GM18909 (cell line): ENCODE measurements at regions not wholly inside any gene's neighbourhood (a gene's known extent, or its start where the extent isn't known, plus 50 kb on each side); places are given as distances from the start of the nearest gene placed in this dataset.

Experiments
- ATAC-seq: cut with Tn5 transposase; IDR thresholded peaks from one replicate; pipeline ENCODE4 v1.9.1; 2021; ENCODE audit warnings: mild to moderate bottlenecking; ENCODE audit not compliant: unreplicated experiment, poor library complexity

- ATAC-seq = no peak
Measured at GRCh38 chr12:65619018-65619417, 205.3 kb upstream of the HMGA2 start.

DNA sequence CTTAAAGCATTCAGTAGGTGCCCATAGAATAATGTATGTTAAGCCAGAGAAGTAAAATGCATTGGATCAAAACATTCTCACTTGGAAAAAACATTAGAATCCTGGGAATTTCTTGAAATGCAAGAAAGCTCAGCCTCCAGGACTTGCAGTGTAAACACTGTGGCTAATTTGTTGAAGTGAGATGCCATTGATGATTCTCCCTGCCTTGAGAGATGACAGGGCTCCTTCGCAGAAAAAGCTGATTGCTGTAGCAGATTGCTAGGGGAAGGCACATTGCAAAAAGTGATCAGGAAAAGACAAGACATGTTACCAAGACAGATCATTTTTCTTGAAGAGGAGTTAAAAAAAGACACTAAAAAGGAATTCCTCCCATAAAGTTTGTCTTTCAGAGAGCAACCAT, 204.2 kb upstream of the HMGA2 start:
- no peak for ATAC-seq

DNA sequence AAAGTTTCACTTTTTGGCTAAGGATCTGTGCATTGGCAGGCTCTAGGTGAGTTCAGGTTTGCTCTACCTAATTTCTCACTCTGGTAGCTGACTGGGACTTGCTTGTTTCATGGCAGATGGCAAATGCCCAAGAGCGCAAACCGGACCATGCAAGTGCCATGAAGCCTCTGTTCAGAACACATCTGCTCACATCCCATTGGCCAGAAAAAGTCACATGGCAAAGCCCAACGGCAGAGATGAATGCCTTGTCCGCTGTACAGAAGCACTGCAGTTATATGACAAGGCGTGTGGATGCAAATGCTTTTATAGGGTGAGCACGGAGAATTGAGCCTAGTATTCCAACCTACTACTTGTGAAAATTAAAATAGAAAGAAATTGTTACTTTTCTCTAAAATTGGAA, 202.2 kb upstream of the HMGA2 start:
- ATAC-seq = no peak

DNA sequence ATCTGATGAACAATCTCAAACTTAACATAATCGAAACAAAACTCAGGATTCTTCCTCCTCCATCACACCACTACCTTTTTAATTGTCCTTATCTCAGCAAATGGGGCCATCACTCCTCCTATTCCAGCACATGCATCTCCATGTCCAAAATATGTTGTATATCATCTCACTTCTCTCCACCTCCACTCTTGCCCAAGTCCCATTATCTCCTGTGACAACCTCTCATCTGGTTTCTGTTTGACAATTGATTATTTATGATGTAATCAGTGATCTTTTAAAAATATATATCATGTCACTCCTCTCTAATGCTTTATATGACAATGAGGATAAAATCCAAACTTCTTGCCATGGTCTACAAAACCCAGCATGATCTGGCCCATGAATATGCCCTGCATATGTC, 200.8 kb upstream of the HMGA2 start:
- no peak for ATAC-seq

DNA sequence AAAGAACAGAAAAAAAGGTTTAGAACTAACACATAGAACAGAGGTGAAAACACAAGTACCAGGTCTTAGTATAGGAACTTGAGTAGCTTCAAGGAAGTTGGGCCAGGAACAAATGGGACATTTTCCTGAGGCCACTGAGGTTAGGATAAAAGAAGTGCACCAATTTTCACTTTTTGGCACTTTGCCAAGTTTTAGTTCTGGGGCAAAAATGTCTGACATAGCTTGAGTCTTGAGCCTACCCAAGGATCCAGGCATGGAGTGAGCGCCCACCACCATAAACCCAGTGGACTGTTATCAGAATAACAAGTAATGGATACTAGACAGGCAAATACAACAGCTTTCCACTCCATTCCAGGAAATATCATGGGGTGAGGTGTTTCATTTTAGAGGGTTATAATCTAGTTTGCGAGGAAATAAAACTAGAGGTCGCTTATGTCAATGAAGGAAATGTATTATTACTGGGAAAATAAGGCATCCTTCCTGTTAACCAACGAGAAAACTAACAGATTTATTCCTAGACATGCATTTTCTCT, 199.7 kb upstream of the HMGA2 start:
- no peak for ATAC-seq

GRCh38 chr12:65628061-65628460, 196.2 kb upstream of the HMGA2 start:
- no peak for ATAC-seq

DNA sequence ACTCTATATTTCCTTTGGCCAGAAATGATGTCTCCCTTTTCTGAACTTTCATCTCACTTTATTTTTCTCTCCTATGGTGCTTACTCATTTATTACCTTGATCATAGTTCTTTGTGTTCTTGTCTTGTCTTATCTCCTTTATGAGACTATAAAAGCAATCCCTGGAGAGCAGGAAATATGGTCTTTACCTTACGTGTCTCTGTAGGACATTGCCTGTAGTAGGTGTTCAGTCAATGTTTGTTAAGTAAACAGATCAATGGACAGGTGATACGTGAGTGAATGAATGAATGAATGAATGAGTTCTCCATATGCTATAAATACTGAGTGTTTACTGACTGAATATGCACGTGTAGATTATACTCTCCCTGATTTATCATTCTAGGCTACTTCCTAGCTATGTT, 193.7 kb upstream of the HMGA2 start:
- ATAC-seq = no peak

- no peak for ATAC-seq
Measured at GRCh38 chr12:65631621-65632111, 192.6 kb upstream of the HMGA2 start.

DNA sequence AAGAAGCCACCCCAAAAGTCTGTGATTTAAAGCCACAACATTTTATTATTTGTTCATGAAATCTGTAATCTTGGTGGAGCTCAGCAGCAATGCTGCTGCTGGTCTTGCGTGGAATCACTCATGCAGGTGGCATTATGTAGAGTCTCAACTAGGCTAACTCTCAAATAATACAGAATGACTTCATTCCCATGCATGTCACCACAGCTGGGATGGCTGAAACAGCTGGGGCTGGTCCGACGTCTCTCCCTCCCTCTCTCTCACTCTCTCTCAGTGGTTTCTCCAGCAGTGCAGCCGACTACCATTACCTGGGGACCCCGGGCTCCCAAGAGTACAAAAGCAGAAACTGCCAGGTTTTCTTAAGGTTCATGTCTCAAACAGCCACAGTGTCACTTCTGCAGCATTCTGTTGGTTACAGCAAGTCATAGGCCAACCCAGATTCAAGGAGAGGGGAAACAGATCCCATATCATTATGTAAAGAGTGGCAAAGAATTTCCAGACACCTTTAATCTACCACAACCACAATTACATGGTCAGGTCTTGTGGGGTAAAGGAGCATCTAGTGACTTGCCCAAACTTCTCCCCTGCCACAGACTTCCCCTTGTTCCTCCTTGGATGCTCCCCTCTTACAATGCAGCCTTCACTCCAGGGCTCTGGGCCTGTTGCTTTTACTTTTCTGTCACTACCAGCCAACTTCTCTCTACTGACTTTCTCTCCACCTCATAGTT, 192.0 kb upstream of the HMGA2 start:
- no peak for ATAC-seq

DNA sequence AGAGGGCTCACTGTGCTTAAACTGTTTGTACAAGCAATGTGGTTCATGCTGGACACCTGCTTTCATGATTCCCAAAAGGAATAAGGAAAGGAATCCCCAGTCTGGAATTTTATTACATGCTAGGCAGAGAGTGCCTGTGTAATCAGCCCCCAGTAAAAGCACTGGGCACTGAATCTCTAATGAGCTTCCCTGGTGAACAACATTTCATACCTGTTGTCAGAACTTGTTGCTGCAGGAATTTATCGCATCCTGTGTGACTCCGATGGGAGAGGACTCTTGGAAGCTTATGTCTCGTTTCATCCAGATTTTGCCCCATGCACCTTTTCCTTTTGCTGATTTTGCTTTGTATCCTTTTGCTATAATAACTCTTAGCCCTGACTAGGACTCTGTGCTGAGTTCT, 190.2 kb upstream of the HMGA2 start:
- ATAC-seq = no peak

DNA sequence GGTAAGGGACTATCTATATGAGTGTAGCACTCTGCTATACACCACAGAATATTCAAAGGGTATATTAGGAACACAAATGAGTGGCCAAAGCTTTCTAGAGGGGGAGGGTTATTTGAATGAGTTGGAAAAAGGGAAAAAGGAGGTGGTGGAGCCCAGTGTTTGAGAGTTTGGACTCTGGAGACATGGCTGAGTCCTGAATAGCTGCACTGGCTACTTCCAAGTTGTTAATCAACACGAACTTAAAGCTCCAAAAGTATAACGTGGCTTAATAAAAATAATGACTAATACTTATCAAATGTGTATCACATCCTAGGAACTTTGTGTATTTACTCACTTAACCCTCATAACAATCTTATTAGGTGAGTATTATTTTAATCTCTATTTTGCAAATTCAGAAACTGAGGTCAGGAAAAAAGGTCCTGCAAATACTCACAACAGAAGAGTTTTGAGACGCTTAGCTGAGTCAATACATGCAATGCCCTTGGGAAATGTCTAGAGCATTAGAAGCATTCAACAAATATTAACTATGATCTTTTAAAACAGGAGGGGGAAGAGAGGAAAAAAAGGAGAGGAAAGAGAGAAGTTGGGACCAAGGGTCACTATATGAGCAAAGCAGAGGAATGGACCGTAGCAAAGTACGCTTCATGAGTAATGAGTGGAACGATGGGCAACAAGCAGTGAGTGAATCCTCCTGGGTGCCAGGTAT, 189.5 kb upstream of the HMGA2 start:
- ATAC-seq = no peak

- no peak for ATAC-seq
Measured at GRCh38 chr12:65636436-65636835, 187.8 kb upstream of the HMGA2 start.

GRCh38 chr12:65637150-65637549, 187.1 kb upstream of the HMGA2 start:
- ATAC-seq = no peak

- ATAC-seq = no peak
Measured at GRCh38 chr12:65637774-65638173, 186.5 kb upstream of the HMGA2 start.

DNA sequence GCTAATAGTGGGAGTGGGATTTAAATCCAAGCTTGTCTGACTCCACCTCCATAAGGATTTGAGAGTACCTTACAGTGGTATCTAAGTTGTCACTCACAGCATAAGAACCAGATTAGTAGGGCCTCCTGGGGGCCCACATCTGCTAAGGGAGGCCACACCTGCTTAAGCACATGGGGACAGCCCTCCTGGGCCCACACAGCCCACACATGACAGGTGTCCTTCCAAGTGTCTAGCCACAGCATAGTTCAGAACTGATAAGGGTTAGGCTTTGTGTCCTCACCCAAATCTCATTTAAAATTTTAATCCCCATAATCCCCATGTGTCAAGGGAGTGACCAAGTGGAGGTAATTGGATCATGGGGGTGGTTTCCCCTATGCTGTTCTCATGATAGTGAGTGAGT, 186.0 kb upstream of the HMGA2 start:
- no peak for ATAC-seq

GRCh38 chr12:65640489-65640901, 183.8 kb upstream of the HMGA2 start:
- ATAC-seq = no peak

- ATAC-seq = no peak
Measured at GRCh38 chr12:65642061-65642661, 182.1 kb upstream of the HMGA2 start.

DNA sequence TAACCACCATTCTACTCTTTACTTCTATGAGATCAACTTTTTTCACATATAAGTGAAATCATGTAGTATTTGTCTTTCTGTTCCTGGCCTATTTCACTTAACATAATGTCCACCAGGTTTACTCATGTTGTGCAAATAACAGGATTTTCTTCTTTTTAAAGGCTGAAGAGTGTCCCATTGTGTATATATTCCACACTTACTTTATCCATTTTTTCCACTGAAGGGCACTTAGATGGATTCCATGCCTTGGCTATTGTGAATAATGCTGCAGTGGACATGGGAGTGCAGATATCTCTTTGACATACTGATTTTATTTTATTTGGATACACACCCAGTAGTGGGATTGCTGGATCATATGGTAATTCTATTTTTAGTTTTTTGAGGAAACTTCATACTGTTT, 181.1 kb upstream of the HMGA2 start:
- ATAC-seq = no peak

DNA sequence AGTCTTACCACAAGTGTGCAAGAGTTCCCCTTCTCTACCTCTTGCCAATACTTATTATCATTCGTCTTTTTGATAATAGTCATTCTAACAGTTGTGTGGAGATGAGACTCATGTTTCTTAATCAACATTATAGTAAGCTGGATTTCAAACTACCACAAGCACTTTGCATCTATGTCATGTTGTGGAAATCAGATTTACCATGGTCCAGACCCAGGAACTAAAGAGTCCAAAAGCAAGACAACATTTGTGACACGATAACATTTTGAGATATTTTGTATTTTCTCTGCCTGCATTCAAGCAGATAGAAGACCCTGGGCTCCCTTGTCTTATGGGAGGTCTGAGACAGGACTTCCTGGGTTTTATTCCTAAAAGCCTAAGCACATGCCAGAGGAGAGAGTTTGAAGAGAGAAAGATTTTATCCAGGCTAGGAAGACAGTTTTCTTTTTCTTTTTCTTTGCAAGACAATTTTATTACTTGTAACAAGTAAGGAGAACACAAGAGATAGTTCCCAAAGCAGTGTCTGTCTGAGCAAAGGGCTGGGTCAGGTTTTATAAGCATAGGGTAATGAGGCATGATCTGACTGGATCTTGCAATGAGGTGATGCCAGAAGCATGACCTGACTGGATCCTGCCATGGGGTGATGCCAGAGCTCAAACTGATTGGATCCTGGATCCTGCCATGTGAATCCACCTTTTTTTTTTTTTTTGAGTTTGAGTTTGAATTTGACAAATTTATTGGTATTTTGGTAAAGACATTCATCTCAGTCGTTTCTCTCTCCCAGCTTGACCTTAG, 180.5 kb upstream of the HMGA2 start:
- no peak for ATAC-seq

DNA sequence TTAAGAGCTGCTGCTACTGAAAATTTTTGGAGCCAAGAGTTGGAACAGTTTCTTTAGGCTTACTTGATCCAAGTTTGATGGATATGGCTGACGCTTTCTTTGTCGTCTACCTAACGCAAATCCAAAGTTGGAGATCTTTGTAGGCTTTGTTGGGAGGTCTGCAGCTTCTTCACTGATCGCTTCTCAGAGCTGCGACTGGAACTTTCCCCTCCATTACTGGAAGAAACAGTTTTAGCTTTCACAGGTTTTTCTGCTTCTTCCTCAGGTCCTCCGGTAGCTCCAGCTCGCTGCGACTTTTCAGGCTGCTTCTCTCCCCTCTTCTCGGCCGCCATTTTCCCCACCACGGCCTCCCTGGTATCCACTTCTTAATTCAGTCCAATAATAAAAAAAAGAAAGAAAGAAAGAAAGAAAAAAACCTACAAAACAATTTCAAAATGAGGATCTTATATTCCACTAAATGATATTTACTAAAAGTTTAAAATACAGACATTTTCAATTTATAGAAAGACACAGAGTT, 178.1 kb upstream of the HMGA2 start:
- ATAC-seq = no peak
